Caco-2 (cell line): ENCODE measurements at regions not wholly inside any gene's neighbourhood (a gene's known extent, or its start where the extent isn't known, plus 50 kb on each side); places are given as distances from the start of the nearest gene placed in this dataset.

Source experiments
- BruUV-seq: library from RNA; stranded (reverse); fragments of 400-500 nt; replicated peaks from 2 replicates; lab custom pipeline; 2021; lab: Mats Ljungman, UMichigan
- CTCF ChIA-PET: fragments of 300-600 bp; sonication (Branson Sonifier 250); formaldehyde crosslinking; loops from one replicate; lab custom pipeline; 2022; ENCODE audit warnings: antibody characterized with exemption; lab: Charles Lee
- POLR2A ChIA-PET: fragments of 300-600 bp; sonication (Branson Sonifier 250); formaldehyde crosslinking; loops from one replicate; lab custom pipeline; 2022; ENCODE audit warnings: antibody characterized with exemption; lab: Charles Lee
- DNase-seq, 2 experiments: peaks; one replicate each; pipeline versions ENCODE4 v3.0.0 to v3.0.0-alpha.2; 2020 to 2022
- H3K27me3 ChIP-seq: replicated peaks from 2 replicates; pipeline ENCODE4 v1.6.0; 2011; ENCODE audit warnings: low read length; ENCODE audit not compliant: control insufficient read depth, insufficient read depth
- H3K36me3 ChIP-seq: 2 replicates; pipeline ENCODE4 v1.5.1; 2011; ENCODE audit warnings: low read length; ENCODE audit not compliant: control insufficient read depth, insufficient read depth
- H3K4me1 ChIP-seq: fragments of 250-450 bp; sonication (Bioruptor Pico); 2 replicates; pipeline ENCODE4 v1.5.1; 2020; ENCODE audit warnings: mild to moderate bottlenecking
- H3K4me3 ChIP-seq: 2 replicates; pipeline ENCODE4 v1.5.1; 2011; ENCODE audit warnings: low read depth, mild to moderate bottlenecking, control low read depth, low read length
- H3K9me3 ChIP-seq: fragments of 250-450 bp; sonication (Bioruptor Pico); 2 replicates; pipeline ENCODE4 v1.5.1; 2020; ENCODE audit warnings: mild to moderate bottlenecking, moderate library complexity
- H3K27ac Mint-ChIP-seq: one replicate; pipeline ENCODE4 v1.8.0; 2022; ENCODE audit warnings: mixed read lengths; ENCODE audit not compliant: unreplicated experiment
- H3K27me3 Mint-ChIP-seq: one replicate; pipeline ENCODE4 v1.8.0; 2022; ENCODE audit warnings: mixed read lengths; ENCODE audit not compliant: insufficient read depth, unreplicated experiment
- H3K36me3 Mint-ChIP-seq: one replicate; pipeline ENCODE4 v1.8.0; 2022; ENCODE audit warnings: mild to moderate bottlenecking, mixed read lengths; ENCODE audit not compliant: insufficient read depth, unreplicated experiment
- H3K4me1 Mint-ChIP-seq: one replicate; pipeline ENCODE4 v1.8.0; 2022; ENCODE audit warnings: low read depth, mixed read lengths; ENCODE audit not compliant: unreplicated experiment
- H3K4me3 Mint-ChIP-seq: one replicate; pipeline ENCODE4 v1.8.0; 2022; ENCODE audit warnings: mild to moderate bottlenecking, moderate library complexity, mixed read lengths; ENCODE audit not compliant: unreplicated experiment
- H3K9me3 Mint-ChIP-seq: one replicate; pipeline ENCODE4 v1.8.0; 2022; ENCODE audit warnings: mixed read lengths; ENCODE audit not compliant: unreplicated experiment
- intact Hi-C: fragments of 100-400 bp; cut with micrococcal nuclease; formaldehyde crosslinking; loops from one replicate; pipeline ENCODE4 v1.10.0; 2022; ENCODE audit not compliant: unreplicated experiment
- TF ChIP-seq, protein P1 (sequence below), 2 experiments: fragments of 200-600 bp in 1 of 2; IDR thresholded peaks; 1 replicate in 1 of 2; 2 replicates in 1 of 2; pipeline versions ENCODE4 v1.5.1 to v1.8.0; 2011 to 2022; ENCODE audit warnings: antibody characterized with exemption in 1 of 2, control low read depth in 1 of 2, inconsistent platforms in 1 of 2, low read depth in 1 of 2, low read length in 1 of 2, mild to moderate bottlenecking in 1 of 2, moderate library complexity in 1 of 2; ENCODE audit not compliant: insufficient read depth in 1 of 2, severe bottlenecking in 1 of 2, unreplicated experiment in 1 of 2

DNA sequence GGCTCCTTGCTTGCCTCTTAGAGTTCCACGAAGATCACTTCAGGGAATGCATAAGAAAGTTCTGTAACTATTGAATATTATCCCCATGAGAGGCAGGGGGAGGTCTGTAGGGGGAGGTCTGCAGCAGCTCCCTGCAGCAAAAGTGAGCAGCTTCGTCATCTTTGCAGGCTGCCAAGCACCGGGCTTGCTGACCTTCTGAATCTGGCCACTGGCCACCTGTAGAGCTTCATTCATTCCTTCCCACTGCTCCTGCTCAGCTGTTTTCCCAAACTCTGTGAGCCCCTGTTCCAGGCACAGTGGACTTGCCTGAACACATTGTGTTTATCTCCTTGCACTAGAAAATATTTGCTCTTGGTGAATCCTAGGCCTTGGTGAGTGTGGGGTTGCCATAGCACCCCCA lies 443.3 kb downstream of the HAPSTR1 start:
- TF ChIP-seq, protein P1, sequence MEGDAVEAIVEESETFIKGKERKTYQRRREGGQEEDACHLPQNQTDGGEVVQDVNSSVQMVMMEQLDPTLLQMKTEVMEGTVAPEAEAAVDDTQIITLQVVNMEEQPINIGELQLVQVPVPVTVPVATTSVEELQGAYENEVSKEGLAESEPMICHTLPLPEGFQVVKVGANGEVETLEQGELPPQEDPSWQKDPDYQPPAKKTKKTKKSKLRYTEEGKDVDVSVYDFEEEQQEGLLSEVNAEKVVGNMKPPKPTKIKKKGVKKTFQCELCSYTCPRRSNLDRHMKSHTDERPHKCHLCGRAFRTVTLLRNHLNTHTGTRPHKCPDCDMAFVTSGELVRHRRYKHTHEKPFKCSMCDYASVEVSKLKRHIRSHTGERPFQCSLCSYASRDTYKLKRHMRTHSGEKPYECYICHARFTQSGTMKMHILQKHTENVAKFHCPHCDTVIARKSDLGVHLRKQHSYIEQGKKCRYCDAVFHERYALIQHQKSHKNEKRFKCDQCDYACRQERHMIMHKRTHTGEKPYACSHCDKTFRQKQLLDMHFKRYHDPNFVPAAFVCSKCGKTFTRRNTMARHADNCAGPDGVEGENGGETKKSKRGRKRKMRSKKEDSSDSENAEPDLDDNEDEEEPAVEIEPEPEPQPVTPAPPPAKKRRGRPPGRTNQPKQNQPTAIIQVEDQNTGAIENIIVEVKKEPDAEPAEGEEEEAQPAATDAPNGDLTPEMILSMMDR (IDR thresholded peaks at IDR 0.05; ENCODE audit: insufficient read depth in 1 of 2, low read depth in 1 of 2, low read length in 1 of 2, severe bottlenecking in 1 of 2, unreplicated experiment in 1 of 2) = no peak
- H3K27ac Mint-ChIP-seq = no peak overlapping the region
- H3K27me3 Mint-ChIP-seq = no peaks in the 10 kb centered on the region
- no TSS peak for BruUV-seq
- H3K4me1 ChIP-seq = no peaks in the 10 kb centered on the region
- H3K4me3 ChIP-seq = no peak overlapping the region
- H3K9me3 ChIP-seq = no peaks in the 10 kb centered on the region
- H3K36me3 ChIP-seq = no peaks in the 10 kb centered on the region
- no peaks in the 10 kb centered on the region for H3K27me3 ChIP-seq
- ChIA-PET CTCF (no interaction called here), POLR2A (no interaction called here)
- H3K9me3 Mint-ChIP-seq = peaks cover 21% of the 10 kb centered on the region
- DNase-seq = no peak
- no peaks in the 10 kb centered on the region for H3K4me1 Mint-ChIP-seq
- H3K4me3 Mint-ChIP-seq = no peak overlapping the region
- no peaks in the 10 kb centered on the region for H3K36me3 Mint-ChIP-seq
- intact Hi-C loops = no loop called here

DNA sequence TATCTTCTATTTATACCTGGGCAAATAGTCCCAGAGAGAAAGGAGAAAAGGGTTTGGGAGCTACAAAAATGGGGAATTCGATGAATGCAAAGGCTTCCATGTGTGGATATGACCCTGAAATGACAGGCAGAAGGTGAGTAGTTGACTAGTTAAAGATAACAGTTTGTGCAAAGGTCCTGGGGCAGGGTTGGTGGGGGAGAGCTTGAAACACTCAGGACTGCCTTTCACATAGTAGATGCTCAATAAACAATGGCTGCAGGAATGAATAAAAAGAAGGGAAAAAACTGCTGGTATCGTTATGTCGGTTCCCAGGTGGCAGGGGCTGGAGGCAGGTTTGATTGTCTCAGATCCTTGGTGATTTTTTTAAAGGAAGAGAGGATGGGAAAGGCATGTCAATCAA lies 445.5 kb downstream of the HAPSTR1 start:
- no peak for DNase-seq
- H3K27me3 Mint-ChIP-seq = no peaks in the 10 kb centered on the region
- no peak overlapping the region for H3K4me3 Mint-ChIP-seq
- intact Hi-C loops = no loop called here
- H3K4me1 Mint-ChIP-seq = no peaks in the 10 kb centered on the region
- H3K36me3 ChIP-seq = no peaks in the 10 kb centered on the region
- no peak overlapping the region for H3K27ac Mint-ChIP-seq
- H3K36me3 Mint-ChIP-seq = no peaks in the 10 kb centered on the region
- H3K4me1 ChIP-seq = no peaks in the 10 kb centered on the region
- no peak overlapping the region for H3K4me3 ChIP-seq
- ChIA-PET POLR2A (no interaction called here), CTCF (no interaction called here)
- no peaks in the 10 kb centered on the region for H3K27me3 ChIP-seq
- no peaks in the 10 kb centered on the region for H3K9me3 ChIP-seq
- peaks cover 21% of the 10 kb centered on the region for H3K9me3 Mint-ChIP-seq
- BruUV-seq = no TSS peak
- TF ChIP-seq, protein P1 (IDR thresholded peaks at IDR 0.05; ENCODE audit: insufficient read depth in 1 of 2, low read depth in 1 of 2, low read length in 1 of 2, severe bottlenecking in 1 of 2, unreplicated experiment in 1 of 2) = no peak

DNA sequence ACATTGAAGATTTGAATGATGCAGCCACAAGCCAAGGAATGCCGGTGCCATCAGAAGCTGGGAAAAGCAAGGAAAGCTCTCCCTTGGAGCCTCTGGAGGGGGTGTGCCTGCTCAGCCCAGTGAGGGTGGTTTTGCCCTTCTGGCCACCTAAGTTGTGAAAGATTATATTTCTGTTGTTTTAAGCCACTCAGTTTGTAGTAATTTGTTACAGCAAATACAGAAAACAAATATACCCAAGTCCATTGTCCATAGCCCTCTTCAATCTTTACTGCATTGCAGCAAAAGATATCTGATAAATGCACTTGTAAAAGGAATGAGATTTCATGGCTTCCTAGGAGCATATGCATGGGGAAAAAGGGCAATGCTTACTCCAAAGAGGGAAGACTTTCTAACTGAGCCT lies 447.9 kb downstream of the HAPSTR1 start:
- H3K27me3 ChIP-seq = no peaks in the 10 kb centered on the region
- CTCF ChIA-PET = no interaction called here
- H3K4me1 Mint-ChIP-seq = no peaks in the 10 kb centered on the region
- H3K36me3 ChIP-seq = no peaks in the 10 kb centered on the region
- peaks cover 5% of the 10 kb centered on the region for H3K36me3 Mint-ChIP-seq
- H3K27me3 Mint-ChIP-seq = no peaks in the 10 kb centered on the region
- TF ChIP-seq, protein P1 (IDR thresholded peaks at IDR 0.05; ENCODE audit: insufficient read depth in 1 of 2, low read depth in 1 of 2, low read length in 1 of 2, severe bottlenecking in 1 of 2, unreplicated experiment in 1 of 2) = no peak
- no peak overlapping the region for H3K4me3 ChIP-seq
- H3K4me3 Mint-ChIP-seq = no peak overlapping the region
- H3K27ac Mint-ChIP-seq = no peak overlapping the region
- no peak for DNase-seq
- BruUV-seq = no TSS peak
- peaks cover 21% of the 10 kb centered on the region for H3K9me3 Mint-ChIP-seq
- H3K4me1 ChIP-seq = no peaks in the 10 kb centered on the region
- intact Hi-C loops = no loop called here
- POLR2A ChIA-PET = no interaction called here
- no peaks in the 10 kb centered on the region; the same call in 1 of the 2 replicates for H3K9me3 ChIP-seq
